ENCODE measurements at regions not wholly inside any gene's neighbourhood (a gene's known extent, or its start where the extent isn't known, plus 50 kb on each side); places are given as distances from the start of the nearest gene placed in this dataset.

DNA sequence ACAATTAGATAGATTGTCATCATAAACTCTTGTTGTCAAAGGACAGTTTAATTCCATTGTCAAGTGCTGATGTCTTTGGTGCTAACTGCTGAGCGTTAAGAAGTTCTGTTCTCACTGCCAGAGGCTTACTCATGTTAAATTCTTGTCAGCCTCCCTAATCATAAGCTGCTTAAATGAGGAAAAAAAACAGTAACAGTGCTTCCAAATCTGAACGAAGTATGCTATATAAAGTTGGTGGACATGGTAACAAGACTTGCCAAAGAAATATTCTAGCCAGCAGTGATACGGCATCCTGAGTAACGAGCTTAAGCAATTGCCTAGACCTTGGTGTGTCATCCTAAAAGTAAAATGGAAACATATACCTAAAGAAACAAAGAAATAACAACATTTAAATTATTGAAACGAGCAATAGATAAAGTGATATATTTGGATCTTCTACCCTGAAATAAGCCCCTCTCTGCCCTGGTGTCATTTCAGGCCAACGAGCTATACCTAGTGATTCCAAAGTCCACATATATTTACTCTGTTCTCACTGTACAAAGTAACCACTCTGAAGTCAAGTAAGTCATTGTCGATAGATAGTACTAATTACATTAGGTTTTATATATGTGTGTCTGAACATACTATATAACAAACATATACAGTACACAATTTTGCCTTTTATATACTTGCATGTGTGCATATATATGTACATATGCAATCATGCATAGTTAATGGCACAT lies 339.7 kb upstream of the HS3ST1 start:
- TF ChIP-seq, protein P1, sequence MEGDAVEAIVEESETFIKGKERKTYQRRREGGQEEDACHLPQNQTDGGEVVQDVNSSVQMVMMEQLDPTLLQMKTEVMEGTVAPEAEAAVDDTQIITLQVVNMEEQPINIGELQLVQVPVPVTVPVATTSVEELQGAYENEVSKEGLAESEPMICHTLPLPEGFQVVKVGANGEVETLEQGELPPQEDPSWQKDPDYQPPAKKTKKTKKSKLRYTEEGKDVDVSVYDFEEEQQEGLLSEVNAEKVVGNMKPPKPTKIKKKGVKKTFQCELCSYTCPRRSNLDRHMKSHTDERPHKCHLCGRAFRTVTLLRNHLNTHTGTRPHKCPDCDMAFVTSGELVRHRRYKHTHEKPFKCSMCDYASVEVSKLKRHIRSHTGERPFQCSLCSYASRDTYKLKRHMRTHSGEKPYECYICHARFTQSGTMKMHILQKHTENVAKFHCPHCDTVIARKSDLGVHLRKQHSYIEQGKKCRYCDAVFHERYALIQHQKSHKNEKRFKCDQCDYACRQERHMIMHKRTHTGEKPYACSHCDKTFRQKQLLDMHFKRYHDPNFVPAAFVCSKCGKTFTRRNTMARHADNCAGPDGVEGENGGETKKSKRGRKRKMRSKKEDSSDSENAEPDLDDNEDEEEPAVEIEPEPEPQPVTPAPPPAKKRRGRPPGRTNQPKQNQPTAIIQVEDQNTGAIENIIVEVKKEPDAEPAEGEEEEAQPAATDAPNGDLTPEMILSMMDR (IDR thresholded peaks at IDR 0.05) = no peak
- TF ChIP-seq POLR2AphosphoS5 (IDR thresholded peaks at IDR 0.05) = no peak

Data from sigmoid colon (tissue), 4 donors.